HL-60 (cell line): ENCODE measurements at regions not wholly inside any gene's neighbourhood (a gene's known extent, or its start where the extent isn't known, plus 50 kb on each side); places are given as distances from the start of the nearest gene placed in this dataset.

ENCODE experiments used
- DNase-seq, 2 experiments: peaks; one replicate each; pipeline ENCODE4 v3.0.0-alpha.2; 2010 to 2020; ENCODE audit warnings: low read depth in 1 of 2, low spot score in 1 of 2
- H3K27ac ChIP-seq: fragments of 250-450 bp; sonication (Bioruptor Pico); replicated peaks from 2 replicates; pipeline ENCODE4 v1.5.1; 2020; ENCODE audit warnings: mild to moderate bottlenecking, moderate library complexity
- H3K27me3 ChIP-seq: fragments of 250-450 bp; sonication (Bioruptor Pico); 2 replicates; pipeline ENCODE4 v1.5.1; 2021; ENCODE audit warnings: mild to moderate bottlenecking, moderate library complexity; ENCODE audit not compliant: insufficient read depth, poor library complexity, severe bottlenecking
- H3K4me3 ChIP-seq: replicated peaks from 2 replicates; pipeline ENCODE4 v1.5.1; 2011; ENCODE audit warnings: mild to moderate bottlenecking, control low read depth, low read length; ENCODE audit not compliant: insufficient read depth
- CTCF ChIP-seq: IDR thresholded peaks from one replicate; pipeline ENCODE4 v1.5.1; 2011; ENCODE audit warnings: low read length, control low read depth, inconsistent platforms; ENCODE audit not compliant: insufficient read depth
- GABPA ChIP-seq: IDR thresholded peaks from 2 replicates; pipeline ENCODE4 v1.6.1; 2012; ENCODE audit warnings: low read depth
- POLR2AphosphoS5 ChIP-seq: IDR thresholded peaks from 2 replicates; pipeline ENCODE4 v1.6.1; 2012; ENCODE audit warnings: low read depth
- REST ChIP-seq: IDR thresholded peaks from 2 replicates; pipeline ENCODE4 v1.6.1; 2012; ENCODE audit warnings: low read depth; ENCODE audit not compliant: insufficient replicate concordance
- SPI1 ChIP-seq: IDR thresholded peaks from 2 replicates; pipeline ENCODE4 v1.6.1; 2012; ENCODE audit warnings: low read depth, mild to moderate bottlenecking, borderline replicate concordance

- DNase-seq = no peak
- no peak overlapping the region for H3K27ac ChIP-seq
Observed at GRCh38 chr5:2537378-2538145, 213.9 kb downstream of the IRX2 start.

GRCh38 chr5:2536632-2537377, 214.7 kb downstream of the IRX2 start:
- Histone ChIP-seq H3K4me3 (no peak overlapping the region), H3K27ac (no peak overlapping the region), H3K27me3 (no peaks in the 10 kb centered on the region)
- no peak for DNase-seq
- TF ChIP-seq SPI1 (no peak), CTCF (no peak), REST (no peak), POLR2AphosphoS5 (no peak), GABPA (no peak)

More at GRCh38 chr5:2537378-2538145, 213.9 kb downstream of the IRX2 start:
- Histone ChIP-seq H3K4me3 (no peak overlapping the region), H3K27me3 (no peaks in the 10 kb centered on the region)
- no peak for TF ChIP-seq SPI1
- TF ChIP-seq GABPA = no peak
- no peak for TF ChIP-seq CTCF
- no peak for TF ChIP-seq REST
- TF ChIP-seq POLR2AphosphoS5 = no peak

GRCh38 chr5:2534970-2535369, 216.5 kb downstream of the IRX2 start:
- Histone ChIP-seq H3K4me3 (no peak overlapping the region), H3K27me3 (no peaks in the 10 kb centered on the region), H3K27ac (no peak overlapping the region)
- TF ChIP-seq CTCF = no peak
- no peak for TF ChIP-seq POLR2AphosphoS5
- no peak for TF ChIP-seq SPI1
- TF ChIP-seq GABPA = no peak
- no peak for TF ChIP-seq REST
- DNase-seq = no peak
